ENCODE measurements at regions not wholly inside any gene's neighbourhood (a gene's known extent, or its start where the extent isn't known, plus 50 kb on each side); places are given as distances from the start of the nearest gene placed in this dataset.

- H3K4me1 ChIP-seq (ENCODE audit: insufficient read depth, low read length) = 0 out of 2 replicates have a peak, but pooled peaks cover 3% of the 10 kb centered on the region
- no peaks in the 10 kb centered on the region for H3K79me2 ChIP-seq (ENCODE audit: insufficient read depth, low read length)
- H3K4me2 ChIP-seq (ENCODE audit: insufficient read depth, insufficient read length, low read length) = no peak overlapping the region
- H2AK5ac ChIP-seq (ENCODE audit: insufficient read length, low read length) = no peak overlapping the region
- Mint-ChIP-seq H3K4me1 (peaks cover 9 to 19% of the 10 kb centered on the region in 2 experiments), H3K36me3 (ENCODE audit: insufficient read depth in 1 of 3, low read depth in 3 of 3) (peaks cover 0 to 6% (median 0%) of the 10 kb centered on the region in 3 experiments; a peak in 2 of 7 replicates), H3K27me3 (ENCODE audit: low read depth) (no peaks in the 10 kb centered on the region), H3K4me3 (no peak overlapping the region), H3K27ac (no peak overlapping the region), H3K9me3 (no peaks in the 10 kb centered on the region)
- H3K56ac ChIP-seq (ENCODE audit: insufficient read length, low read depth, low read length) = no peak overlapping the region
- H4K20me1 ChIP-seq (ENCODE audit: control insufficient read depth, insufficient read depth, insufficient read length) = no peaks in the 10 kb centered on the region
- H4K91ac ChIP-seq (ENCODE audit: insufficient read length, low read depth, low read length) = no peak overlapping the region
- no peak overlapping the region for H2BK20ac ChIP-seq (ENCODE audit: low read depth, low read length, poor library complexity, severe bottlenecking)
- H3K4ac ChIP-seq (ENCODE audit: low read depth, low read length) = no peak overlapping the region
- no peak overlapping the region for H2BK5ac ChIP-seq (ENCODE audit: insufficient read length, low read length)
- no peak overlapping the region for H4K5ac ChIP-seq (ENCODE audit: insufficient read length, low read depth, low read length)
- no peak overlapping the region for H3K14ac ChIP-seq (ENCODE audit: insufficient read depth, low read length)
- no peaks in the 10 kb centered on the region for H3K79me1 ChIP-seq (ENCODE audit: insufficient read depth, low read depth, low read length, poor library complexity, severe bottlenecking)
- no peaks in the 10 kb centered on the region for H3K23me2 ChIP-seq (ENCODE audit: insufficient read length, low read depth, low read length, poor library complexity, severe bottlenecking)
- no CpG with 5 or more reads among the region's 3 CpGs for WGBS (ENCODE audit: extremely low coverage, insufficient read length, low lambda C conversion rate)
- H2AFZ ChIP-seq (ENCODE audit: low read length) = no peak overlapping the region
- no peak overlapping the region for H2BK12ac ChIP-seq (ENCODE audit: insufficient read length, low read depth, low read length)
- no peak overlapping the region for H3K9ac ChIP-seq (ENCODE audit: extremely low read depth, insufficient read length, low read length)
- no peaks in the 10 kb centered on the region for H3K27me3 ChIP-seq (ENCODE audit: insufficient read depth, low read length)
- H3K9me3 ChIP-seq (ENCODE audit: control insufficient read depth, low read depth, low read length) = no peaks in the 10 kb centered on the region
- DNase-seq = no peak
- H3T11ph ChIP-seq (ENCODE audit: low read length) = no peak overlapping the region
- no peak overlapping the region for H3K18ac ChIP-seq (ENCODE audit: insufficient read length, low read depth, low read length)
- no peak overlapping the region for H4K8ac ChIP-seq (replicated peaks; ENCODE audit: insufficient read length, low read depth, low read length)
- no peak overlapping the region for H3K27ac ChIP-seq (ENCODE audit: insufficient read length, low read depth, low read length)
- H3K23ac ChIP-seq (ENCODE audit: insufficient read length, low read depth, low read length) = no peak overlapping the region
- TF ChIP-seq, protein P1, sequence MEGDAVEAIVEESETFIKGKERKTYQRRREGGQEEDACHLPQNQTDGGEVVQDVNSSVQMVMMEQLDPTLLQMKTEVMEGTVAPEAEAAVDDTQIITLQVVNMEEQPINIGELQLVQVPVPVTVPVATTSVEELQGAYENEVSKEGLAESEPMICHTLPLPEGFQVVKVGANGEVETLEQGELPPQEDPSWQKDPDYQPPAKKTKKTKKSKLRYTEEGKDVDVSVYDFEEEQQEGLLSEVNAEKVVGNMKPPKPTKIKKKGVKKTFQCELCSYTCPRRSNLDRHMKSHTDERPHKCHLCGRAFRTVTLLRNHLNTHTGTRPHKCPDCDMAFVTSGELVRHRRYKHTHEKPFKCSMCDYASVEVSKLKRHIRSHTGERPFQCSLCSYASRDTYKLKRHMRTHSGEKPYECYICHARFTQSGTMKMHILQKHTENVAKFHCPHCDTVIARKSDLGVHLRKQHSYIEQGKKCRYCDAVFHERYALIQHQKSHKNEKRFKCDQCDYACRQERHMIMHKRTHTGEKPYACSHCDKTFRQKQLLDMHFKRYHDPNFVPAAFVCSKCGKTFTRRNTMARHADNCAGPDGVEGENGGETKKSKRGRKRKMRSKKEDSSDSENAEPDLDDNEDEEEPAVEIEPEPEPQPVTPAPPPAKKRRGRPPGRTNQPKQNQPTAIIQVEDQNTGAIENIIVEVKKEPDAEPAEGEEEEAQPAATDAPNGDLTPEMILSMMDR (conservative IDR thresholded peaks at IDR 0.05) = no peak
- no peak overlapping the region for H2BK15ac ChIP-seq (ENCODE audit: low read depth, low read length)
- H2BK120ac ChIP-seq (ENCODE audit: low read depth, low read length, poor library complexity, severe bottlenecking) = no peak overlapping the region
These were observed 487.3 kb downstream of the INSC start for GRCh38 chr11:15602047-15602446.

All from H9 (cell line).